ENCODE measurements at regions not wholly inside any gene's neighbourhood (a gene's known extent, or its start where the extent isn't known, plus 50 kb on each side); places are given as distances from the start of the nearest gene placed in this dataset.
A peak's percentile ranks its signal among the peaks of the same experiment; 100 is the strongest.
"Not testable (repeated sequence)": the region's sequence is repeated elsewhere in the genome, so short reads cannot be mapped to it uniquely, and the experiment has no call there.

DNA sequence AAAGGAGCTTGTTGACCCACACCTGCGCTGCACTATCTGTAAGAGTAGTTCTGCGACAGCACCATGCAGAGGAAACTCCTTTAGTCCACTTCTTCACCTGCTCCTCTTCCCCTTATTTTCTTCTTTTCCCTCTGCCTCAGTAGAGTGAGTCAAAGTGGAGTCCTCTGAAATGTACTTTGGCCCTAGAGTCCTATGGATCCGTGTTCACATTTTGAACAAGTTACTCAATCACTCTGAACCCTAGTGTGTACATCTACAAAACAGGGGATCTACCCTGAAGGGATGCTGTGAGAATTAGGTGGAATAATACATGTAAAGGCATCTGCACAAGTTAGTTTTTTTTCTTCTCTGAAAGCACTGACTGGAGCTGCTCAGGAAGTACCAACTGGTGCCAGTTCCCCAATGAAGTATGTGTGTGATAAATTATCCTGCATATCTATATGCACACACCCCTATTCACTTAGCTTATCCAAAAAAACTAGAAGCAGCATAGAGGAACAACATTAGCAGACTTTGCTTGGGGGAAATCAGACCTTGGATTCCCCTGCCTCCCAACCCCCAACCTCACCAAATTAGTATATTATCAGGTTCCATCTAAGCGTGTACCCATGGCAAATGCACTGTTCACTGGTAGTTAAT is 118.5 kb upstream of the FAM9C start:
- no peak for DNase-seq (ENCODE audit: low spot score)
- no peak overlapping the region for H3K27ac ChIP-seq
- H3K4me3 ChIP-seq, result no peak overlapping the region
- no peak for TF ChIP-seq CTCF (IDR thresholded peaks at IDR 0.05)

- Histone ChIP-seq H3K4me3 (no peak overlapping the region), H3K27ac (no peak overlapping the region)
- no peak for DNase-seq (ENCODE audit: low spot score)
- no peak for TF ChIP-seq CTCF (IDR thresholded peaks at IDR 0.05)
Measured at GRCh38 chrX:13159886-13160285, 115.5 kb upstream of the FAM9C start.

DNA sequence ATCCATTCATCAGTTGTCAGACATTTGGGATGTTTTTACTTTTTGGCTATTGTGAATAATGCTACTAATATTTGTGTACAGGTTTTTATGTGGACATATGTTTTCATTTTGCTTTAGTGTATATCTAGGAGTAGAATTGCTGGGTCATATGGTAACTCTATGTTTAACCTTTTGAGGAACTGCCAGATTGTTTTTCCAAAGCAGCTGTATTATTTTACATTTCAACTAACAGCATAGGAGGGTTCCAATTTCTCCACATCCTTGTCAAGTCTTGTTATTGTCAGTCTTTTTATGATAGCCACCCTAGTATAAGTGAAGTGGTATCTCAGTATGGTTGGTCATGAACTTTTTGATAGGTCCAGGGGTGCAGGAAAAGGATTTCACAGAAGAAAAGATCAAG is 114.5 kb upstream of the FAM9C start:
- Histone ChIP-seq H3K4me3 (no peak overlapping the region), H3K27ac (no peak overlapping the region)
- no peak for TF ChIP-seq CTCF (IDR thresholded peaks at IDR 0.05)

GRCh38 chrX:13155550-13155949 is 111.1 kb upstream of the FAM9C start:
- H3K27ac ChIP-seq; H3K4me3 ChIP-seq; DNase-seq (ENCODE audit: low spot score): not testable (repeated sequence)

More for the DNA sequence above, 114.5 kb upstream of the FAM9C start:
- DNase-seq (ENCODE audit: low spot score), result no peak

DNA sequence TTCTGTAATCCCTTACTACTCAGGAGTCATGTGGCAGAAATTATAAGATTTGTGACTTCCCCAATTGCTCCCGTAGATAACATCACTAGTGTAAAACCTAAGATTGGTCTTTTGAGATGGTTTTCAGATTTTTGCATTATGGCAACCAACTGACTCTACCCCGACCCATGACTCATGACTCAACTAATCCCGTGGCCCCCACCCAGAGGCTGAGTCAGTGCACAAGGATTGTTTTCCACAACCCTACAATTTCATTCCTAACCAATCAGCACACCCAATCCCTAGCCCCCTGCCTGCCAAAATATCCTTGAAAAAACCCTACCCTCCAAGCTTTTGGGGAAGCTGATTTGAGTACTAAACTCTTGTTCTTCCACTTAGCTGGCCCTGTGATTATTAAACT is 109.4 kb upstream of the FAM9C start:
- DNase-seq (ENCODE audit: low spot score), result no peak
- Histone ChIP-seq H3K4me3 (no peak overlapping the region), H3K27ac (no peak overlapping the region)
- TF ChIP-seq CTCF (IDR thresholded peaks at IDR 0.05), result no peak

- peak overlapping the region in 1 of 2 donors; percentile 58 for H3K27ac ChIP-seq
- DNase-seq (ENCODE audit: low spot score), result no peak
- H3K4me3 ChIP-seq, result no peak overlapping the region
- TF ChIP-seq CTCF (IDR thresholded peaks at IDR 0.05), result no peak
Measured at GRCh38 chrX:13152518-13153185, 108.2 kb upstream of the FAM9C start.

GRCh38 chrX:13151828-13152517 is 107.6 kb upstream of the FAM9C start:
- Histone ChIP-seq H3K27ac (peak overlapping the region; percentile 20 to 58), H3K4me3 (peak overlapping the region; percentile 11)
- DNase-seq (ENCODE audit: low spot score), result no peak
- no peak for TF ChIP-seq CTCF (IDR thresholded peaks at IDR 0.05)

Measured in coronary artery (tissue), 2 donors.